WTC11 (cell line): ENCODE measurements at regions not wholly inside any gene's neighbourhood (a gene's known extent, or its start where the extent isn't known, plus 50 kb on each side); places are given as distances from the start of the nearest gene placed in this dataset.

Source experiments
- ATAC-seq: fragments of 200-7000 bp; cut with Tn5 transposase; 2 replicates; pipeline ENCODE4 v1.10.0; 2021; ENCODE audit warnings: mild to moderate bottlenecking, moderate library complexity
- CTCF ChIA-PET: fragments of 300-600 bp; sonication (Branson Sonifier 250); formaldehyde crosslinking; loops from one replicate; lab custom pipeline; 2021; ENCODE audit warnings: antibody characterized with exemption; lab: Charles Lee
- POLR2A ChIA-PET: fragments of 350-600 bp; sonication (Branson Sonifier 250); formaldehyde crosslinking; loops from one replicate; lab custom pipeline; 2021; ENCODE audit warnings: antibody characterized with exemption; lab: Charles Lee
- DNase-seq: peaks from one replicate; pipeline ENCODE4 v3.0.0; 2021; ENCODE audit warnings: low spot score
- H3K27ac Mint-ChIP-seq: 2 replicates; pipeline ENCODE4 v1.8.0; 2021; ENCODE audit warnings: mixed read lengths
- H3K27me3 Mint-ChIP-seq: 2 replicates; pipeline ENCODE4 v1.8.0; 2021; ENCODE audit warnings: low read depth, mild to moderate bottlenecking, moderate library complexity, mixed read lengths
- H3K36me3 Mint-ChIP-seq: 2 replicates; pipeline ENCODE4 v1.8.0; 2021; ENCODE audit warnings: mixed read lengths
- H3K4me1 Mint-ChIP-seq: 2 replicates; pipeline ENCODE4 v1.8.0; 2022; ENCODE audit warnings: mixed read lengths
- H3K4me3 Mint-ChIP-seq: 2 replicates; pipeline ENCODE4 v1.8.0; 2021; ENCODE audit warnings: mild to moderate bottlenecking, moderate library complexity, mixed read lengths
- H3K9me3 Mint-ChIP-seq: 2 replicates; pipeline ENCODE4 v1.8.0; 2021; ENCODE audit warnings: mixed read lengths
- ATF2 ChIP-seq: sonication (generic); formaldehyde crosslinking; IDR thresholded peaks from 2 replicates; pipeline ENCODE4 v1.8.1; 2022; ENCODE audit warnings: low read depth, missing genetic modification reagents, borderline replicate concordance
- JAZF1 ChIP-seq: fragments of 250-450 bp; sonication (Bioruptor Pico); IDR thresholded peaks from 2 replicates; pipeline ENCODE4 v1.9.0; 2021; ENCODE audit warnings: moderate library complexity, mild to moderate bottlenecking, inconsistent platforms
- MAX ChIP-seq: sonication (generic); formaldehyde crosslinking; IDR thresholded peaks from 2 replicates; pipeline ENCODE4 v1.8.0; 2022; ENCODE audit warnings: mild to moderate bottlenecking, missing genetic modification reagents
- PRRX2 ChIP-seq: fragments of 250-450 bp; sonication (Bioruptor Pico); IDR thresholded peaks from 2 replicates; pipeline ENCODE4 v1.8.0; 2021; ENCODE audit warnings: mild to moderate bottlenecking
- SP1 ChIP-seq: sonication (generic); formaldehyde crosslinking; conservative IDR thresholded peaks from 2 replicates; pipeline ENCODE4 v1.8.1; 2022; ENCODE audit warnings: missing genetic modification reagents
- ZNF281 ChIP-seq: sonication (generic); formaldehyde crosslinking; IDR thresholded peaks from 2 replicates; pipeline ENCODE4 v1.8.0; 2023; ENCODE audit warnings: mild to moderate bottlenecking, missing genetic modification reagents
- ZNF396 ChIP-seq: fragments of 250-450 bp; sonication (Bioruptor Pico); IDR thresholded peaks from 2 replicates; pipeline ENCODE4 v1.8.0; 2021; ENCODE audit warnings: mild to moderate bottlenecking, moderate library complexity, borderline replicate concordance
- ZNF671 ChIP-seq: fragments of 250-450 bp; sonication (Bioruptor Pico); IDR thresholded peaks from 2 replicates; pipeline ENCODE4 v1.8.0; 2021; ENCODE audit warnings: mild to moderate bottlenecking
- TF ChIP-seq, protein P1 (sequence below): sonication (generic); formaldehyde crosslinking; conservative IDR thresholded peaks from 2 replicates; pipeline ENCODE4 v1.8.1; 2023; ENCODE audit warnings: mild to moderate bottlenecking, low read depth, missing genetic modification reagents, moderate library complexity
- TF ChIP-seq, protein P2 (sequence below): sonication (generic); formaldehyde crosslinking; IDR thresholded peaks from 2 replicates; pipeline ENCODE4 v1.8.1; 2023; ENCODE audit warnings: mild to moderate bottlenecking, missing genetic modification reagents, moderate library complexity
- TF ChIP-seq, protein P3 (sequence below): fragments of 250-450 bp; sonication (Bioruptor Pico); IDR thresholded peaks from 2 replicates; pipeline ENCODE4 v1.9.0; 2021; ENCODE audit warnings: mild to moderate bottlenecking
- TF ChIP-seq, protein P4 (sequence below): sonication (generic); formaldehyde crosslinking; IDR thresholded peaks from 2 replicates; pipeline ENCODE4 v1.8.1; 2023; ENCODE audit warnings: mild to moderate bottlenecking, missing genetic modification reagents
- TF ChIP-seq, protein P5 (sequence below): sonication (generic); formaldehyde crosslinking; IDR thresholded peaks from 2 replicates; pipeline ENCODE4 v1.8.0; 2022; ENCODE audit warnings: mild to moderate bottlenecking, missing genetic modification reagents
- TF ChIP-seq, protein P6 (sequence below): fragments of 250-450 bp; sonication (Bioruptor Pico); IDR thresholded peaks from 2 replicates; pipeline ENCODE4 v1.9.0; 2021; ENCODE audit warnings: mild to moderate bottlenecking, borderline replicate concordance

DNA sequence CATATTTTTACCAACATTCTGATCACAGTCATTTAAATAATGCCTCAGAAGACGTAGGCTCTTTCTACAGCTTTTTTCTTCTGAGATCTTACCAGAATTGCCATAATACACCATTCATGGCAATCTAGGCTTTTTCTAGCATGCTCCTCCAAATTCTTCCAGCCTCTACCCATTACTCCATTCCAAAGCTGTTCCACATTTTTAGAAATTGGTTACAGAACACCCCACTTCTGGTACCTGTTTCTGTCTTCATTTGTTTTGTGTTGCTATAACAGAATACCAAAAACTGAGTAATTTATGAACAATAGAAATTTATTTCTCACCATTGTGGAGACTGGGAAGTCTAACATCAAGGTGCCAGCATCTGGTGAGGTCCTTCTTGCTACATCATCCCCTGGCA, 385.4 kb downstream of the BRINP2 start (continued):
- TF ChIP-seq, protein P1, sequence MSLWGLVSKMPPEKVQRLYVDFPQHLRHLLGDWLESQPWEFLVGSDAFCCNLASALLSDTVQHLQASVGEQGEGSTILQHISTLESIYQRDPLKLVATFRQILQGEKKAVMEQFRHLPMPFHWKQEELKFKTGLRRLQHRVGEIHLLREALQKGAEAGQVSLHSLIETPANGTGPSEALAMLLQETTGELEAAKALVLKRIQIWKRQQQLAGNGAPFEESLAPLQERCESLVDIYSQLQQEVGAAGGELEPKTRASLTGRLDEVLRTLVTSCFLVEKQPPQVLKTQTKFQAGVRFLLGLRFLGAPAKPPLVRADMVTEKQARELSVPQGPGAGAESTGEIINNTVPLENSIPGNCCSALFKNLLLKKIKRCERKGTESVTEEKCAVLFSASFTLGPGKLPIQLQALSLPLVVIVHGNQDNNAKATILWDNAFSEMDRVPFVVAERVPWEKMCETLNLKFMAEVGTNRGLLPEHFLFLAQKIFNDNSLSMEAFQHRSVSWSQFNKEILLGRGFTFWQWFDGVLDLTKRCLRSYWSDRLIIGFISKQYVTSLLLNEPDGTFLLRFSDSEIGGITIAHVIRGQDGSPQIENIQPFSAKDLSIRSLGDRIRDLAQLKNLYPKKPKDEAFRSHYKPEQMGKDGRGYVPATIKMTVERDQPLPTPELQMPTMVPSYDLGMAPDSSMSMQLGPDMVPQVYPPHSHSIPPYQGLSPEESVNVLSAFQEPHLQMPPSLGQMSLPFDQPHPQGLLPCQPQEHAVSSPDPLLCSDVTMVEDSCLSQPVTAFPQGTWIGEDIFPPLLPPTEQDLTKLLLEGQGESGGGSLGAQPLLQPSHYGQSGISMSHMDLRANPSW = no peak
- TF ChIP-seq, protein P2, sequence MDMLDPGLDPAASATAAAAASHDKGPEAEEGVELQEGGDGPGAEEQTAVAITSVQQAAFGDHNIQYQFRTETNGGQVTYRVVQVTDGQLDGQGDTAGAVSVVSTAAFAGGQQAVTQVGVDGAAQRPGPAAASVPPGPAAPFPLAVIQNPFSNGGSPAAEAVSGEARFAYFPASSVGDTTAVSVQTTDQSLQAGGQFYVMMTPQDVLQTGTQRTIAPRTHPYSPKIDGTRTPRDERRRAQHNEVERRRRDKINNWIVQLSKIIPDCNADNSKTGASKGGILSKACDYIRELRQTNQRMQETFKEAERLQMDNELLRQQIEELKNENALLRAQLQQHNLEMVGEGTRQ = no peak
- TF ChIP-seq, protein P3, sequence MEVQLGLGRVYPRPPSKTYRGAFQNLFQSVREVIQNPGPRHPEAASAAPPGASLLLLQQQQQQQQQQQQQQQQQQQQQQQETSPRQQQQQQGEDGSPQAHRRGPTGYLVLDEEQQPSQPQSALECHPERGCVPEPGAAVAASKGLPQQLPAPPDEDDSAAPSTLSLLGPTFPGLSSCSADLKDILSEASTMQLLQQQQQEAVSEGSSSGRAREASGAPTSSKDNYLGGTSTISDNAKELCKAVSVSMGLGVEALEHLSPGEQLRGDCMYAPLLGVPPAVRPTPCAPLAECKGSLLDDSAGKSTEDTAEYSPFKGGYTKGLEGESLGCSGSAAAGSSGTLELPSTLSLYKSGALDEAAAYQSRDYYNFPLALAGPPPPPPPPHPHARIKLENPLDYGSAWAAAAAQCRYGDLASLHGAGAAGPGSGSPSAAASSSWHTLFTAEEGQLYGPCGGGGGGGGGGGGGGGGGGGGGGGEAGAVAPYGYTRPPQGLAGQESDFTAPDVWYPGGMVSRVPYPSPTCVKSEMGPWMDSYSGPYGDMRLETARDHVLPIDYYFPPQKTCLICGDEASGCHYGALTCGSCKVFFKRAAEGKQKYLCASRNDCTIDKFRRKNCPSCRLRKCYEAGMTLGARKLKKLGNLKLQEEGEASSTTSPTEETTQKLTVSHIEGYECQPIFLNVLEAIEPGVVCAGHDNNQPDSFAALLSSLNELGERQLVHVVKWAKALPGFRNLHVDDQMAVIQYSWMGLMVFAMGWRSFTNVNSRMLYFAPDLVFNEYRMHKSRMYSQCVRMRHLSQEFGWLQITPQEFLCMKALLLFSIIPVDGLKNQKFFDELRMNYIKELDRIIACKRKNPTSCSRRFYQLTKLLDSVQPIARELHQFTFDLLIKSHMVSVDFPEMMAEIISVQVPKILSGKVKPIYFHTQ (CRISPR knock-in tag) = no peak
- TF ChIP-seq, protein P4, sequence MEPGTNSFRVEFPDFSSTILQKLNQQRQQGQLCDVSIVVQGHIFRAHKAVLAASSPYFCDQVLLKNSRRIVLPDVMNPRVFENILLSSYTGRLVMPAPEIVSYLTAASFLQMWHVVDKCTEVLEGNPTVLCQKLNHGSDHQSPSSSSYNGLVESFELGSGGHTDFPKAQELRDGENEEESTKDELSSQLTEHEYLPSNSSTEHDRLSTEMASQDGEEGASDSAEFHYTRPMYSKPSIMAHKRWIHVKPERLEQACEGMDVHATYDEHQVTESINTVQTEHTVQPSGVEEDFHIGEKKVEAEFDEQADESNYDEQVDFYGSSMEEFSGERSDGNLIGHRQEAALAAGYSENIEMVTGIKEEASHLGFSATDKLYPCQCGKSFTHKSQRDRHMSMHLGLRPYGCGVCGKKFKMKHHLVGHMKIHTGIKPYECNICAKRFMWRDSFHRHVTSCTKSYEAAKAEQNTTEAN (CRISPR knock-in tag) = no peak
- TF ChIP-seq ATF2 = no peak
- no peak for TF ChIP-seq ZNF671 (CRISPR knock-in tag)
- no peak for TF ChIP-seq SP1 (CRISPR knock-in tag)
- no peak for TF ChIP-seq JAZF1 (CRISPR knock-in tag)

DNA sequence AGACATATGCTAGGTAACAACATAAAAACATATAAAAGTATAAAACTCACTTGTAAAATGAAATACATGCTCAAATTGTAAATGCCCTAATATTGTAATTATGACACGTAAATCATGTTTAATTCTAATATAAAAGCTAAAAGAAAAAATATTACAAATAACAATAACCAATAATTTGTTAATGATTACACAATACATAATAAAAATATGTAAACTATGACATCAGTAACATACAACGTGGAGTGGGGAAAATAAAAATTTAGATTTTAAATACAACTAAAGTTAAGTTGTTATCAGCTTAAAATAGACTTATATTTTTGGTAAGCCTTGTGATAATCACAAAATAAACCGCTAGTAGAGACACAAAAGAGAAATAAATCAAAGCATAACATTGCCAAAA, 376.4 kb downstream of the BRINP2 start:
- Mint-ChIP-seq H3K4me3 (no peak overlapping the region), H3K4me1 (no peaks in the 10 kb centered on the region), H3K9me3 (no peaks in the 10 kb centered on the region; the same call in 1 of the 2 replicates), H3K36me3 (no peaks in the 10 kb centered on the region), H3K27me3 (no peaks in the 10 kb centered on the region), H3K27ac (no peak overlapping the region)
- DNase-seq = no peak
- no peak for ATAC-seq
- TF ChIP-seq, protein P5, sequence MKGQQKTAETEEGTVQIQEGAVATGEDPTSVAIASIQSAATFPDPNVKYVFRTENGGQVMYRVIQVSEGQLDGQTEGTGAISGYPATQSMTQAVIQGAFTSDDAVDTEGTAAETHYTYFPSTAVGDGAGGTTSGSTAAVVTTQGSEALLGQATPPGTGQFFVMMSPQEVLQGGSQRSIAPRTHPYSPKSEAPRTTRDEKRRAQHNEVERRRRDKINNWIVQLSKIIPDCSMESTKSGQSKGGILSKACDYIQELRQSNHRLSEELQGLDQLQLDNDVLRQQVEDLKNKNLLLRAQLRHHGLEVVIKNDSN (CRISPR knock-in tag) = no peak
- TF ChIP-seq, protein P4 (CRISPR knock-in tag) = no peak
- TF ChIP-seq MAX (CRISPR knock-in tag) (no peak), ZNF281 (CRISPR knock-in tag) (no peak), PRRX2 (CRISPR knock-in tag) (no peak), ZNF396 (CRISPR knock-in tag) (no peak)
- TF ChIP-seq, protein P6, sequence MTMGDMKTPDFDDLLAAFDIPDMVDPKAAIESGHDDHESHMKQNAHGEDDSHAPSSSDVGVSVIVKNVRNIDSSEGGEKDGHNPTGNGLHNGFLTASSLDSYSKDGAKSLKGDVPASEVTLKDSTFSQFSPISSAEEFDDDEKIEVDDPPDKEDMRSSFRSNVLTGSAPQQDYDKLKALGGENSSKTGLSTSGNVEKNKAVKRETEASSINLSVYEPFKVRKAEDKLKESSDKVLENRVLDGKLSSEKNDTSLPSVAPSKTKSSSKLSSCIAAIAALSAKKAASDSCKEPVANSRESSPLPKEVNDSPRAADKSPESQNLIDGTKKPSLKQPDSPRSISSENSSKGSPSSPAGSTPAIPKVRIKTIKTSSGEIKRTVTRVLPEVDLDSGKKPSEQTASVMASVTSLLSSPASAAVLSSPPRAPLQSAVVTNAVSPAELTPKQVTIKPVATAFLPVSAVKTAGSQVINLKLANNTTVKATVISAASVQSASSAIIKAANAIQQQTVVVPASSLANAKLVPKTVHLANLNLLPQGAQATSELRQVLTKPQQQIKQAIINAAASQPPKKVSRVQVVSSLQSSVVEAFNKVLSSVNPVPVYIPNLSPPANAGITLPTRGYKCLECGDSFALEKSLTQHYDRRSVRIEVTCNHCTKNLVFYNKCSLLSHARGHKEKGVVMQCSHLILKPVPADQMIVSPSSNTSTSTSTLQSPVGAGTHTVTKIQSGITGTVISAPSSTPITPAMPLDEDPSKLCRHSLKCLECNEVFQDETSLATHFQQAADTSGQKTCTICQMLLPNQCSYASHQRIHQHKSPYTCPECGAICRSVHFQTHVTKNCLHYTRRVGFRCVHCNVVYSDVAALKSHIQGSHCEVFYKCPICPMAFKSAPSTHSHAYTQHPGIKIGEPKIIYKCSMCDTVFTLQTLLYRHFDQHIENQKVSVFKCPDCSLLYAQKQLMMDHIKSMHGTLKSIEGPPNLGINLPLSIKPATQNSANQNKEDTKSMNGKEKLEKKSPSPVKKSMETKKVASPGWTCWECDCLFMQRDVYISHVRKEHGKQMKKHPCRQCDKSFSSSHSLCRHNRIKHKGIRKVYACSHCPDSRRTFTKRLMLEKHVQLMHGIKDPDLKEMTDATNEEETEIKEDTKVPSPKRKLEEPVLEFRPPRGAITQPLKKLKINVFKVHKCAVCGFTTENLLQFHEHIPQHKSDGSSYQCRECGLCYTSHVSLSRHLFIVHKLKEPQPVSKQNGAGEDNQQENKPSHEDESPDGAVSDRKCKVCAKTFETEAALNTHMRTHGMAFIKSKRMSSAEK (CRISPR knock-in tag) = no peak
- POLR2A ChIA-PET = no interaction called here
- CTCF ChIA-PET = no interaction called here
